Activated CD8-positive, alpha-beta memory T cell treated with anti-CD3 and anti-CD28 coated beads, Interleukin-2, amount 50 U/mL, for 4 hours (primary cell): ENCODE measurements at regions not wholly inside any gene's neighbourhood (a gene's known extent, or its start where the extent isn't known, plus 50 kb on each side); places are given as distances from the start of the nearest gene placed in this dataset.
"Not testable (repeated sequence)": the region's sequence is repeated elsewhere in the genome, so short reads cannot be mapped to it uniquely, and the experiment has no call there.

Experiments
- DNase-seq: peaks from one replicate; pipeline ENCODE4 v3.0.0-alpha.2; 2020

- no peak for DNase-seq
Observed at GRCh38 chr3:86887876-86888275, 103.1 kb downstream of the VGLL3 start.

- DNase-seq: no peak
Observed at GRCh38 chr3:86880066-86880465, 110.9 kb downstream of the VGLL3 start.

GRCh38 chr3:86876504-86877181 lies 114.3 kb downstream of the VGLL3 start:
- not testable (repeated sequence) for DNase-seq

GRCh38 chr3:86874790-86875189 lies 116.2 kb downstream of the VGLL3 start:
- DNase-seq: not testable (repeated sequence)

- no peak for DNase-seq
Observed at GRCh38 chr3:86869566-86869965, 121.4 kb downstream of the VGLL3 start.

- DNase-seq: no peak
Observed at GRCh38 chr3:86867982-86868381, 123.0 kb downstream of the VGLL3 start.

- DNase-seq: no peak
Observed at GRCh38 chr3:86865506-86865905, 125.4 kb downstream of the VGLL3 start.

- no peak for DNase-seq
Observed at GRCh38 chr3:86856711-86857110, 134.2 kb downstream of the VGLL3 start.

- DNase-seq: no peak
Observed at GRCh38 chr3:86849991-86850390, 141.0 kb downstream of the VGLL3 start.

- no peak for DNase-seq
Observed at GRCh38 chr3:86845726-86846125, 145.2 kb downstream of the VGLL3 start.

GRCh38 chr3:86838927-86839326 lies 152.0 kb downstream of the VGLL3 start:
- no peak for DNase-seq

GRCh38 chr3:86837871-86838270 lies 153.1 kb downstream of the VGLL3 start:
- DNase-seq: no peak

GRCh38 chr3:86830566-86830965 lies 160.4 kb downstream of the VGLL3 start:
- DNase-seq: no peak

- DNase-seq: no peak
Observed at GRCh38 chr3:86828751-86829150, 162.2 kb downstream of the VGLL3 start.

GRCh38 chr3:86827582-86827981 lies 163.4 kb downstream of the VGLL3 start:
- DNase-seq: not testable (repeated sequence)

GRCh38 chr3:86826292-86826691 lies 164.7 kb downstream of the VGLL3 start:
- no peak for DNase-seq

GRCh38 chr3:86815880-86816279 lies 175.1 kb downstream of the VGLL3 start:
- DNase-seq: no peak

GRCh38 chr3:86814918-86815655 lies 175.9 kb downstream of the VGLL3 start:
- DNase-seq: no peak

GRCh38 chr3:86814321-86814720 lies 176.6 kb downstream of the VGLL3 start:
- DNase-seq: no peak

GRCh38 chr3:86801921-86802320 lies 189.0 kb downstream of the VGLL3 start:
- DNase-seq: no peak

GRCh38 chr3:86801066-86801465 lies 189.9 kb downstream of the VGLL3 start:
- no peak for DNase-seq

- DNase-seq: no peak
Observed at GRCh38 chr3:86800116-86800515, 190.8 kb downstream of the VGLL3 start.

GRCh38 chr3:86797946-86798345 lies 193.0 kb downstream of the VGLL3 start:
- DNase-seq: no peak

GRCh38 chr3:86794361-86795065 lies 196.4 kb downstream of the VGLL3 start:
- DNase-seq: no peak
